ENCODE measurements at regions not wholly inside any gene's neighbourhood (a gene's known extent, or its start where the extent isn't known, plus 50 kb on each side); places are given as distances from the start of the nearest gene placed in this dataset.

DNA sequence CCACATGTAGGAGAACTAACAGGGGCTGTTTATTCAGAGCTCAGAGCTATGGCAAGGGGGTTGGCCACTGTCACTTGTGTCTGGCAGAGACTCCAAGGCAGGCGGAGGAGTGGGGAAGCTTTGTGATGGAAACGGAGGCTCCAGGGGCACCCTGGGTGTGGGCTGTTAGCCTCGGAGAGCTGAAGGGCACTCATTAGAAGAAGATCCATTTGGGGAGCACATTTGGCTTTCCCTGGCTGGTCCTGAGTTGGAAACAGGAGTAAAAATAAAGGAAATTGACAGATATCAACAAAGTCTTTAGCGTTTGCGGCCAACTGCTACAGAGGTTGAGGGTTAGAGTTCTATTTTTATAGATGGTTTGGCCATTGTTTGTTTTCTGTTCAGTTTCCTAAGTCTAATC is 288.3 kb upstream of the MKI67 start:
- TF ChIP-seq, protein P1, sequence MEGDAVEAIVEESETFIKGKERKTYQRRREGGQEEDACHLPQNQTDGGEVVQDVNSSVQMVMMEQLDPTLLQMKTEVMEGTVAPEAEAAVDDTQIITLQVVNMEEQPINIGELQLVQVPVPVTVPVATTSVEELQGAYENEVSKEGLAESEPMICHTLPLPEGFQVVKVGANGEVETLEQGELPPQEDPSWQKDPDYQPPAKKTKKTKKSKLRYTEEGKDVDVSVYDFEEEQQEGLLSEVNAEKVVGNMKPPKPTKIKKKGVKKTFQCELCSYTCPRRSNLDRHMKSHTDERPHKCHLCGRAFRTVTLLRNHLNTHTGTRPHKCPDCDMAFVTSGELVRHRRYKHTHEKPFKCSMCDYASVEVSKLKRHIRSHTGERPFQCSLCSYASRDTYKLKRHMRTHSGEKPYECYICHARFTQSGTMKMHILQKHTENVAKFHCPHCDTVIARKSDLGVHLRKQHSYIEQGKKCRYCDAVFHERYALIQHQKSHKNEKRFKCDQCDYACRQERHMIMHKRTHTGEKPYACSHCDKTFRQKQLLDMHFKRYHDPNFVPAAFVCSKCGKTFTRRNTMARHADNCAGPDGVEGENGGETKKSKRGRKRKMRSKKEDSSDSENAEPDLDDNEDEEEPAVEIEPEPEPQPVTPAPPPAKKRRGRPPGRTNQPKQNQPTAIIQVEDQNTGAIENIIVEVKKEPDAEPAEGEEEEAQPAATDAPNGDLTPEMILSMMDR (IDR thresholded peaks at IDR 0.05; ENCODE audit: poor library complexity), result no peak
- TF ChIP-seq EZH2 (IDR thresholded peaks at IDR 0.05; ENCODE audit: borderline replicate concordance) (no peak), EZH2phosphoT487 (IDR thresholded peaks at IDR 0.05; ENCODE audit: low read depth, severe bottlenecking, unreplicated experiment) (no peak)
